AG09309 (cell line): ENCODE measurements at regions not wholly inside any gene's neighbourhood (a gene's known extent, or its start where the extent isn't known, plus 50 kb on each side); places are given as distances from the start of the nearest gene placed in this dataset.

Experiments
- DNase-seq: peaks from one replicate; pipeline ENCODE4 v3.0.0-alpha.2; 2010; ENCODE audit warnings: low read depth
- H3K4me3 ChIP-seq: 2 replicates; pipeline ENCODE4 v1.5.1; 2011; ENCODE audit warnings: mild to moderate bottlenecking, low read depth, low read length, moderate library complexity; ENCODE audit not compliant: control insufficient read depth
- TF ChIP-seq, protein P1 (sequence below): IDR thresholded peaks from 2 replicates; pipeline ENCODE4 v1.5.1; 2011; ENCODE audit warnings: mild to moderate bottlenecking, low read depth, low read length, inconsistent platforms; ENCODE audit not compliant: insufficient read depth, control insufficient read depth; ENCODE audit errors: missing control alignments

DNA sequence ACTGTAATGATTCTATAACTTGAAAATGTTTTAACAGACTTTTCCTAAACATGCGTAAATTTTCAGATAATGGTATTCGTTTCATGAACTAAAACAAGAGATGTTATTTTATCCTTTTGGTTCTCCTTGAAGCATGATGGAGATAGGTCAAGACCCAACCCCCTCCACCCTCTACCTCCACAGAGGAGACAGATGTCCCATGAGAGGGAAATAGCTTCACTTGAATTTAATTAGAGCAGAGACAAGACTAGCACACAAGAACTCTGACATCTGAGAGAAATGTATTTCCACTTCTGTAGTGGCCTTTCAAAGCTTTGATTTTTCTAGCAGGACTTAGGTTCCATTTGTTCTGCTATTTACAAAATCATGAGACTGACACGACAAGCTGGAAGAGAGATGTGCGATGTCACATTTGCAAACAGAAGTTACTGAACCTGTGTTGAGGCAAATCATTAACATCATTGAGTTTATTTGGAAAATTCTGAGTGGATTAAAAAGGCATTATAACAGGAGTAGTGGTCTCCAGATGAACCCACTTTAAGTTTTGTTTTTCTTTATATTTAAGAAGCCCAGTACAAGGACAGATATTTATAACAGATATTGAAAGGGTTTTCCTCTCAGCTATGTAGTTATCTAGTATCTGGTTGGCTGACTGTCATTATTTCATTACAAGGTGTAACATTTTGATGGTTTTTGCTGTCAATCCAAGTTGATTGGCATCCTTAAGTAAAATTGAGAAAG, 276.2 kb downstream of the ASXL3 start:
- DNase-seq = no peak
- TF ChIP-seq, protein P1, sequence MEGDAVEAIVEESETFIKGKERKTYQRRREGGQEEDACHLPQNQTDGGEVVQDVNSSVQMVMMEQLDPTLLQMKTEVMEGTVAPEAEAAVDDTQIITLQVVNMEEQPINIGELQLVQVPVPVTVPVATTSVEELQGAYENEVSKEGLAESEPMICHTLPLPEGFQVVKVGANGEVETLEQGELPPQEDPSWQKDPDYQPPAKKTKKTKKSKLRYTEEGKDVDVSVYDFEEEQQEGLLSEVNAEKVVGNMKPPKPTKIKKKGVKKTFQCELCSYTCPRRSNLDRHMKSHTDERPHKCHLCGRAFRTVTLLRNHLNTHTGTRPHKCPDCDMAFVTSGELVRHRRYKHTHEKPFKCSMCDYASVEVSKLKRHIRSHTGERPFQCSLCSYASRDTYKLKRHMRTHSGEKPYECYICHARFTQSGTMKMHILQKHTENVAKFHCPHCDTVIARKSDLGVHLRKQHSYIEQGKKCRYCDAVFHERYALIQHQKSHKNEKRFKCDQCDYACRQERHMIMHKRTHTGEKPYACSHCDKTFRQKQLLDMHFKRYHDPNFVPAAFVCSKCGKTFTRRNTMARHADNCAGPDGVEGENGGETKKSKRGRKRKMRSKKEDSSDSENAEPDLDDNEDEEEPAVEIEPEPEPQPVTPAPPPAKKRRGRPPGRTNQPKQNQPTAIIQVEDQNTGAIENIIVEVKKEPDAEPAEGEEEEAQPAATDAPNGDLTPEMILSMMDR = no peak
- H3K4me3 ChIP-seq = no peak overlapping the region

DNA sequence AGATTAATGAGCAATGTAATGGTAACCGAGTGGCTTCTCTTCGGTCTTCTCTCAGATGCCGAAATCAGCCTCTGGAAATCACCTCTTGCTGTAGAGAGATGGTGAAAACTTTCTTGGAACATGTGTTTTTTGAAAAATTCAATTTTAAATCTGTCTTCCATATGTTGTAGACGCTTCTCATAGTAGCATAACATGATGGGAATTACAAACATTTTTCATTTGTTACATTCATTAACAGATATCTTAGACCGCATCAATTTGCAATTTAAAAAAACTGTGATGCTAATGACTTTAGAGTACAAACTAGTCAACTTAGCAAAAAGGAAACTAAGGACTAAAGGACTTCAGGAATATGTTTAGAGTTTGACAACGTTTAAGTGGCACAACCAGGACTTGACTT, 275.2 kb downstream of the ASXL3 start:
- DNase-seq = no peak
- no peak overlapping the region for H3K4me3 ChIP-seq
- TF ChIP-seq, protein P1 = no peak

DNA sequence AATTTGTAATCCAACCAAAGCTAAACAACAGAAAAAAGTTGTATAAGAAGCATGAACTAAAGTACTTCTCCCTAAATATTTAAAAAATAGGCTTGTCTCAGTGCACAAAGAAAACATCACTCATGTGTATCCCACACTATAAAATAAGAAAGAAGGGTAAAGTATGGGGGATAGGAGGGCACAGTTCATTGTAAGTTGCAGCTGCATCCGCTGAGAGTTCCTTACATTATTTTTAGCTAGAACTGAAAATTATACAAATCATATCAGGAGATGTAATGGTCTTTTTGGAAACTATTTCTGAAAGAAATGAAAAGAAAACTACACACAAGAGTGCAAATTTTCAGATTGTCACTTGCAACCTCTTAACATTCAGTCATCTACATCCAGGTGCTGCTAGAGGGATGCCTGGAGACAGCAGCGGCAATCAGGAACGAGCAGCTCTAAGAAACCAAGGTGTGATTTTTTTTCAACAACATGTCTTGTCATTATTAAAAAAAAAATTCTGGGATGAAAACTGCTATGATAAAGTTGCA, 273.6 kb downstream of the ASXL3 start:
- no peak for DNase-seq
- TF ChIP-seq, protein P1 = no peak
- H3K4me3 ChIP-seq = no peak overlapping the region

DNA sequence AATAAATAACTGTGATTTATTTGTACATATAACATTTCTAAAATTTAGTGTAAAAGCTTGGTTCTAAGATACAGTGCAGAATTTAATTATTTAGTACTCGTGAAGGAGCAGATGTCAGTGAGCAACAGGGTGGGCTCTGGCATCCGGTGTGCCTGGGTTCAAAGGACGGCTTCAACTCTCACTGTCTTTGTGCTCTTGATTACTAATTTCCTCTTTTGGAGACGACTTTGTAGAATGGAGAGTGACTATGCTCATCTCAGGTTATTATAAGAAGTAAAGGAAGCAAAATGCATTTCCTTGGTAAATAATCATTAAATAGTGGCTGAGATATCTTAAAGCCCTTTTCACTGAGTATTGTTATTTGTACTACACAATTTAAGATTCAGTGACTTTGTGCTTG, 271.7 kb downstream of the ASXL3 start:
- H3K4me3 ChIP-seq = no peak overlapping the region
- DNase-seq = no peak

DNA sequence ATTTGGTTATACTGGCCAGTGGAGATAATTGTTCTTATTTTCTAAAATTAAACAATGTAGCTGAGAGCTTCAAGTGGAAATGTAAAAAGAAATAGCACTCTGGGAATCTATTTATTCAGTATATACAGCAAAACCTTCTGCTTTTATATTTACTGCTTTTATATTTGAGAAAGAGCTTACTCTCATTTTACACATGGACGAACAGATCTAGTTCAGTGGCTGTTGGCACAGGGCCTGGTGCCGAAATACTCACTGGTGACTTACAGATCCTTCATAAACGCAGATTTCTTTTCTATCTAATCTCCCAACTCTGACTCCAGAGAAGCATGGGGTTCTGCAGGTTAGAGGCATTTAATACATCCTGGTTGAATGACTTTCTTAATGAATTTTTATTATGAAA, 266.2 kb downstream of the ASXL3 start:
- H3K4me3 ChIP-seq = no peak overlapping the region
- no peak for DNase-seq
- TF ChIP-seq, protein P1 = no peak

More for the DNA sequence above, 271.7 kb downstream of the ASXL3 start:
- TF ChIP-seq, protein P1 = no peak

DNA sequence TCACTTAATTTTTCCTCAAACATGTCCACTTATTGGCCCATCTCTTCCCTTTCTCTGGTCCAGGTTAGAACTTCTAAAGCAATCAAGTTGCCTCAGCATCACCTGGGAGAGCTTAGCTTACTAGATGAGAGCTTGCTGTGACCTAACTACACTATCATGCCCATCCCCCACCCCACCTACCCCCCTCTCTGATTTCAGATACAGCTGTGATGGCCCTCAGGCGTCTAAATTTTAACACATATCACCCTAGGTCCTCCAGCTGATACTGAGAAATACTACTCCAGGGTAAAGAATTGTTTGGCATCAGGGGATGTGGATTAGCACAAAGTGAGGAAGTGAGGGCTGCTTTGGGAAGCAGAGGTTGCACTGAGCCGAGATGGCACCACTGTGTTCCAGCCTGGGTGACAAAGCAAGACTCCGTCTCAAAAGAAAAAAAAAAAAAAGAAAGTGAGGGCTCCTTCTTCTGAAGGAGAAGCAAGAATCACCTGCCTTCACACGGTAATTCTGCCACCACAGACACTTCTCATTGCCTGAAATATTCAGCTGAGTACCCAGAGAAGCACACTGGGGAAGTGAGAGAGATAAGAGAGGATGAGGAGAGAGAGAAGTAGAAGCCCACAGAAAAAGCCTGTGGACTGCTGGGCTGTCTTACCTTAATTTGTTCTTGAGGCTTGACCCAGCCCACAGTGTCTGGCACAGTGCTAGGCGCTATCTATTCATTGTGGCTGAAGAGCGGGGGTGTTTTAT, 263.4 kb downstream of the ASXL3 start:
- no peak for DNase-seq
- TF ChIP-seq, protein P1 = no peak
- H3K4me3 ChIP-seq = no peak overlapping the region
